HepG2 (cell line): ENCODE measurements at regions not wholly inside any gene's neighbourhood (a gene's known extent, or its start where the extent isn't known, plus 50 kb on each side); places are given as distances from the start of the nearest gene placed in this dataset.

Source experiments
- ATAC-seq: fragments of 200-7000 bp; cut with Tn5 transposase; 3 replicates; pipeline ENCODE4 v1.9.1; 2020; ENCODE audit warnings: mild to moderate bottlenecking, moderate library complexity
- BruUV-seq: library from RNA; stranded (reverse); fragments of 400-500 nt; replicated peaks from 2 replicates; lab custom pipeline; 2021; lab: Mats Ljungman, UMichigan
- CTCF ChIA-PET: fragments of 300-600 bp; formaldehyde crosslinking; extraction: SDS; loops from one replicate; lab custom pipeline; 2021; ENCODE audit warnings: low total read pairs, inconsistent platforms, low intra/inter-chr PET ratio; lab: Yijun Ruan, JAX
- POLR2A ChIA-PET: fragments of 350-600 bp; sonication (Branson Sonifier 250); formaldehyde crosslinking; loops from one replicate; lab custom pipeline; 2020; ENCODE audit warnings: antibody characterized with exemption, inconsistent platforms; lab: Yijun Ruan, JAX
- DNase-seq: peaks from one replicate; pipeline ENCODE4 v3.0.0-alpha.2; 2015; ENCODE audit warnings: low spot score
- FAIRE-seq: peaks from 3 replicates; lab custom pipeline; 2011; peaks lifted over from hg19 to GRCh38; lab: Jason Lieb, UNC
- H2AFZ ChIP-seq: one replicate; pipeline ENCODE4 v1.6.1; 2011; ENCODE audit warnings: low read length, inconsistent platforms
- H3K27ac ChIP-seq: fragments of 300-600 bp; 3 replicates; pipeline ENCODE4 v1.8.0; 2011; ENCODE audit warnings: mixed run types, mild to moderate bottlenecking, mixed read lengths, low read length, inconsistent platforms; ENCODE audit not compliant: insufficient read depth; ENCODE audit errors: extremely low read length
- H3K27me3 ChIP-seq, 2 experiments: fragments of 200-600 bp in 1 of 2; 2 replicates in 1 of 2; 3 replicates in 1 of 2; pipeline versions ENCODE4 v1.6.0 to v1.8.0; 2011; ENCODE audit warnings: low read length in 2 of 2, mild to moderate bottlenecking in 2 of 2, moderate library complexity in 2 of 2, inconsistent platforms in 1 of 2; ENCODE audit not compliant: insufficient read depth in 2 of 2, control insufficient read depth in 1 of 2
- H3K36me3 ChIP-seq, 2 experiments: fragments of 200-600 bp in 1 of 2; replicated peaks in 1 of 2; 2 replicates in 1 of 2; 3 replicates in 1 of 2; pipeline versions ENCODE4 v1.5.1 to v1.8.0; 2011; ENCODE audit warnings: low read length in 2 of 2, inconsistent platforms in 1 of 2; ENCODE audit not compliant: insufficient read depth in 2 of 2, control insufficient read depth in 1 of 2
- H3K4me1 ChIP-seq: 2 replicates; pipeline ENCODE4 v1.5.1; 2012; ENCODE audit warnings: low read length, inconsistent platforms; ENCODE audit not compliant: insufficient read depth
- H3K4me2 ChIP-seq: 2 replicates; pipeline ENCODE4 v1.6.0; 2011; ENCODE audit warnings: low read depth, low read length, inconsistent platforms
- H3K4me3 ChIP-seq, 3 experiments: fragments of 200-600 bp in 1 of 3; sonication (generic), shearing (Covaris generic) in 1 of 3; replicated peaks in 1 of 3; 2 replicates each; pipeline ENCODE4 v1.5.1; 2011 to 2016; ENCODE audit warnings: low read length in 3 of 3, inconsistent platforms in 2 of 3, low read depth in 2 of 3, mild to moderate bottlenecking in 2 of 3, control low read depth in 1 of 3, mixed read lengths in 1 of 3; ENCODE audit not compliant: insufficient read depth in 1 of 3
- H3K79me2 ChIP-seq: one replicate; pipeline ENCODE4 v1.6.1; 2011; ENCODE audit warnings: low read length, inconsistent platforms; ENCODE audit not compliant: insufficient read depth
- H3K9ac ChIP-seq: 2 replicates; pipeline ENCODE4 v1.6.0; 2011; ENCODE audit warnings: mild to moderate bottlenecking, low read depth, low read length, inconsistent platforms; ENCODE audit not compliant: insufficient read depth
- H3K9me3 ChIP-seq: 2 replicates; pipeline ENCODE4 v1.5.1; 2012; ENCODE audit warnings: mild to moderate bottlenecking, low read length
- H4K20me1 ChIP-seq: 2 replicates; pipeline ENCODE4 v1.6.0; 2011; ENCODE audit warnings: inconsistent platforms, mild to moderate bottlenecking, low read length, moderate library complexity; ENCODE audit not compliant: insufficient read depth
- CAMTA2 ChIP-seq: sonication (generic); formaldehyde crosslinking; IDR thresholded peaks from 2 replicates; pipeline ENCODE4 v1.4.0; 2020; ENCODE audit warnings: mild to moderate bottlenecking, missing genetic modification reagents, borderline replicate concordance
- CEBPB ChIP-seq: IDR thresholded peaks from 2 replicates; pipeline ENCODE4 v1.6.1; 2011; ENCODE audit warnings: low read depth, low read length, improper control_type of control experiment, borderline replicate concordance
- CEBPG ChIP-seq: IDR thresholded peaks from 2 replicates; pipeline ENCODE4 v1.6.1; 2016
- FLYWCH1 ChIP-seq: sonication (generic); formaldehyde crosslinking; IDR thresholded peaks from 2 replicates; pipeline ENCODE4 v1.8.1; 2023; ENCODE audit warnings: mild to moderate bottlenecking, missing genetic modification reagents
- HNF4A ChIP-seq: sonication (generic); formaldehyde crosslinking; IDR thresholded peaks from 2 replicates; pipeline ENCODE4 v1.4.0; 2020; ENCODE audit warnings: missing genetic modification reagents
- MAFF ChIP-seq: IDR thresholded peaks from 2 replicates; pipeline ENCODE4 v1.6.1; 2011; ENCODE audit warnings: low read depth, low read length, improper control_type of control experiment
- MAFK ChIP-seq, 2 experiments: IDR thresholded peaks in 1 of 2; conservative IDR thresholded peaks in 1 of 2; 2 replicates each; pipeline ENCODE4 v1.6.1; 2011; ENCODE audit warnings: improper control_type of control experiment in 2 of 2, low read length in 2 of 2
- ZBTB7B ChIP-seq: sonication (generic); formaldehyde crosslinking; IDR thresholded peaks from 2 replicates; pipeline ENCODE4 v1.4.0; 2020; ENCODE audit warnings: missing genetic modification reagents
- ZNF614 ChIP-seq: IDR thresholded peaks from 2 replicates; pipeline ENCODE4 v1.6.1; 2018; ENCODE audit warnings: missing biosample characterization, missing genetic modification reagents, inconsistent platforms, borderline replicate concordance
- WGBS: methylation state at CpG from one replicate; pipeline ENCODE4 v1.1.6; 2017; ENCODE audit warnings: low lambda C conversion rate; 5-methylcytosine and 5-hydroxymethylcytosine counted together
- in situ Hi-C: cut with HindIII; loops from 2 replicates; pipeline ENCODE4 v1.10.0; 2017; ENCODE audit warnings: low pct_unique_long_range_greater_than_20kb; ENCODE audit not compliant: extremely low pct_ligation_motif_present
- intact Hi-C: fragments of 100-400 bp; cut with micrococcal nuclease; formaldehyde crosslinking; loops from one replicate; pipeline ENCODE4 v1.10.0; 2022; ENCODE audit not compliant: unreplicated experiment
- TF ChIP-seq, protein P1 (sequence below): sonication (generic); formaldehyde crosslinking; IDR thresholded peaks from 2 replicates; pipeline ENCODE4 v1.4.0; 2020; ENCODE audit warnings: mild to moderate bottlenecking, missing genetic modification reagents
- TF ChIP-seq, protein P2 (sequence below): sonication (generic); formaldehyde crosslinking; IDR thresholded peaks from 2 replicates; pipeline ENCODE4 v1.4.0; 2020; ENCODE audit warnings: mild to moderate bottlenecking, missing genetic modification reagents
- TF ChIP-seq, protein P3 (sequence below), 2 experiments: fragments of 450-650 bp in 1 of 2; sonication (generic) in 1 of 2; formaldehyde crosslinking; IDR thresholded peaks; 2 replicates each; pipeline versions ENCODE4 v1.5.0 to v1.8.0; 2020 to 2022; ENCODE audit warnings: mild to moderate bottlenecking in 1 of 2, missing genetic modification reagents in 1 of 2

- no peaks in the 10 kb centered on the region for H4K20me1 ChIP-seq
- ATAC-seq (no peak; the same call in 2 of the 3 replicates), DNase-seq (peak; percentile 0), FAIRE-seq (no peak)
- no peak overlapping the region for H3K27ac ChIP-seq
- no peak overlapping the region for H3K4me3 ChIP-seq
- no peaks in the 10 kb centered on the region for H3K9me3 ChIP-seq
- no peaks in the 10 kb centered on the region for H3K27me3 ChIP-seq
- H3K36me3 ChIP-seq: no peaks in the 10 kb centered on the region
- no peak for TF ChIP-seq ZBTB7B
- TF ChIP-seq MAFF: 0 out of 2 replicates have a peak, but pooled peaks have one; percentile 29
- TF ChIP-seq, protein P1, sequence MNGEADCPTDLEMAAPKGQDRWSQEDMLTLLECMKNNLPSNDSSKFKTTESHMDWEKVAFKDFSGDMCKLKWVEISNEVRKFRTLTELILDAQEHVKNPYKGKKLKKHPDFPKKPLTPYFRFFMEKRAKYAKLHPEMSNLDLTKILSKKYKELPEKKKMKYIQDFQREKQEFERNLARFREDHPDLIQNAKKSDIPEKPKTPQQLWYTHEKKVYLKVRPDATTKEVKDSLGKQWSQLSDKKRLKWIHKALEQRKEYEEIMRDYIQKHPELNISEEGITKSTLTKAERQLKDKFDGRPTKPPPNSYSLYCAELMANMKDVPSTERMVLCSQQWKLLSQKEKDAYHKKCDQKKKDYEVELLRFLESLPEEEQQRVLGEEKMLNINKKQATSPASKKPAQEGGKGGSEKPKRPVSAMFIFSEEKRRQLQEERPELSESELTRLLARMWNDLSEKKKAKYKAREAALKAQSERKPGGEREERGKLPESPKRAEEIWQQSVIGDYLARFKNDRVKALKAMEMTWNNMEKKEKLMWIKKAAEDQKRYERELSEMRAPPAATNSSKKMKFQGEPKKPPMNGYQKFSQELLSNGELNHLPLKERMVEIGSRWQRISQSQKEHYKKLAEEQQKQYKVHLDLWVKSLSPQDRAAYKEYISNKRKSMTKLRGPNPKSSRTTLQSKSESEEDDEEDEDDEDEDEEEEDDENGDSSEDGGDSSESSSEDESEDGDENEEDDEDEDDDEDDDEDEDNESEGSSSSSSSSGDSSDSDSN (CRISPR knock-in tag): no peak
- TF ChIP-seq CEBPB: peak; percentile 59; the same call in 1 of the 2 replicates
- no peak for TF ChIP-seq ZNF614
- peak in 1 of 2 experiments; percentile 28; a peak in 1 of 4 replicates for TF ChIP-seq MAFK (conservative IDR thresholded peaks at IDR 0.05 in 1 of 2, IDR thresholded peaks at IDR 0.05 in 1 of 2; ENCODE audit: low read length in 2 of 2)
- 0 out of 2 replicates have a peak, but pooled peaks have one; percentile 6 for TF ChIP-seq HNF4A (CRISPR knock-in tag)
- TF ChIP-seq, protein P2, sequence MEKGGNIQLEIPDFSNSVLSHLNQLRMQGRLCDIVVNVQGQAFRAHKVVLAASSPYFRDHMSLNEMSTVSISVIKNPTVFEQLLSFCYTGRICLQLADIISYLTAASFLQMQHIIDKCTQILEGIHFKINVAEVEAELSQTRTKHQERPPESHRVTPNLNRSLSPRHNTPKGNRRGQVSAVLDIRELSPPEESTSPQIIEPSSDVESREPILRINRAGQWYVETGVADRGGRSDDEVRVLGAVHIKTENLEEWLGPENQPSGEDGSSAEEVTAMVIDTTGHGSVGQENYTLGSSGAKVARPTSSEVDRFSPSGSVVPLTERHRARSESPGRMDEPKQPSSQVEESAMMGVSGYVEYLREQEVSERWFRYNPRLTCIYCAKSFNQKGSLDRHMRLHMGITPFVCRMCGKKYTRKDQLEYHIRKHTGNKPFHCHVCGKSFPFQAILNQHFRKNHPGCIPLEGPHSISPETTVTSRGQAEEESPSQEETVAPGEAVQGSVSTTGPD (CRISPR knock-in tag): no peak
- TF ChIP-seq, protein P3, sequence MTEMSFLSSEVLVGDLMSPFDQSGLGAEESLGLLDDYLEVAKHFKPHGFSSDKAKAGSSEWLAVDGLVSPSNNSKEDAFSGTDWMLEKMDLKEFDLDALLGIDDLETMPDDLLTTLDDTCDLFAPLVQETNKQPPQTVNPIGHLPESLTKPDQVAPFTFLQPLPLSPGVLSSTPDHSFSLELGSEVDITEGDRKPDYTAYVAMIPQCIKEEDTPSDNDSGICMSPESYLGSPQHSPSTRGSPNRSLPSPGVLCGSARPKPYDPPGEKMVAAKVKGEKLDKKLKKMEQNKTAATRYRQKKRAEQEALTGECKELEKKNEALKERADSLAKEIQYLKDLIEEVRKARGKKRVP (CRISPR knock-in tag; IDR thresholded peaks at IDR 0.05): no peak
- no peak for TF ChIP-seq FLYWCH1 (CRISPR knock-in tag)
- TF ChIP-seq CEBPG: 0 out of 2 replicates have a peak, but pooled peaks have one; percentile 23
- no peak for TF ChIP-seq CAMTA2 (CRISPR knock-in tag)
- no peak overlapping the region; the same call in 1 of the 2 replicates for H3K4me2 ChIP-seq
- H3K9ac ChIP-seq: no peak overlapping the region
- CTCF ChIA-PET: no interaction called here
- no TSS peak for BruUV-seq
- POLR2A ChIA-PET: no interaction called here
- H2AFZ ChIP-seq: no peak overlapping the region
- H3K79me2 ChIP-seq: no peaks in the 10 kb centered on the region
- intact Hi-C loops (no loop called here), in situ Hi-C loops (no loop called here)
- 0 out of 2 replicates have a peak, but pooled peaks cover 8% of the 10 kb centered on the region for H3K4me1 ChIP-seq
- 3% methylated on average over 4 of the region's 4 CpGs for WGBS
These were observed 387.0 kb upstream of the ACTRT1 start for GRCh38 chrX:128439159-128439558.
